ENCODE measurements at regions not wholly inside any gene's neighbourhood (a gene's known extent, or its start where the extent isn't known, plus 50 kb on each side); places are given as distances from the start of the nearest gene placed in this dataset.
"Not testable (repeated sequence)": the region's sequence is repeated elsewhere in the genome, so short reads cannot be mapped to it uniquely, and the experiment has no call there.

DNA sequence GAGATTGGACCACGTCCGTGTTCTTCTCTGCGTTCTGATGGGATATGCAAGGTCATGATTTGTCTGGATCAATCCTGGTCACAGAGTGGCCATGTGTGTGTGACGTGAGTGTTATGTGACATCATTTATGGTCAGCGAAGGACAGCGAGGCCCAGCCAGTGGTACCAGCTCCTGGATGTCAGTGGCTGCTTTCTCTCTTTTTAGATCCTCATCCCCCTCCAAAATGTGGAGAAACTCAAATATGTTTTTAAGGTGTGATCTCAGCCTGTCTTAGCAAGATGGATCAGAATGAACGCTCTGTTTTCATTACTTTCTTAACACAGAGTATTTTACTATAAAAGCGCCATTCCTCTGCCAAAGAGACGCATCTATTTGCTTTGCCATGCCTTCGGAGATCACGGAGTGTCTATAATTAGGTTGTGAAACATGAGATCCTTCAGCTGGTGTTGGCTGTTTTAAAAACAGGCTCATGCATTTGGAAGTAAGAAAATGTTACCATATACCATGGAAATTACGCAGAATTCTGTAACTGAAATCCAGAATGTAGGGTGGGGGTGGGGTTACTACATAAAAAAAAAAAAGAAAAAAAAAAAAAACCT lies 245.5 kb upstream of the TCERG1L start:
- Histone ChIP-seq H3K27me3 (no peaks in the 10 kb centered on the region), H3K9me3 (peaks cover 0 to 2% (median 0%) of the 10 kb centered on the region in 4 donors), H3K4me3 (no peak overlapping the region), H3K4me1 (no peaks in the 10 kb centered on the region), H3K27ac (no peak overlapping the region), H3K36me3 (no peaks in the 10 kb centered on the region)
- TF ChIP-seq, protein P1, sequence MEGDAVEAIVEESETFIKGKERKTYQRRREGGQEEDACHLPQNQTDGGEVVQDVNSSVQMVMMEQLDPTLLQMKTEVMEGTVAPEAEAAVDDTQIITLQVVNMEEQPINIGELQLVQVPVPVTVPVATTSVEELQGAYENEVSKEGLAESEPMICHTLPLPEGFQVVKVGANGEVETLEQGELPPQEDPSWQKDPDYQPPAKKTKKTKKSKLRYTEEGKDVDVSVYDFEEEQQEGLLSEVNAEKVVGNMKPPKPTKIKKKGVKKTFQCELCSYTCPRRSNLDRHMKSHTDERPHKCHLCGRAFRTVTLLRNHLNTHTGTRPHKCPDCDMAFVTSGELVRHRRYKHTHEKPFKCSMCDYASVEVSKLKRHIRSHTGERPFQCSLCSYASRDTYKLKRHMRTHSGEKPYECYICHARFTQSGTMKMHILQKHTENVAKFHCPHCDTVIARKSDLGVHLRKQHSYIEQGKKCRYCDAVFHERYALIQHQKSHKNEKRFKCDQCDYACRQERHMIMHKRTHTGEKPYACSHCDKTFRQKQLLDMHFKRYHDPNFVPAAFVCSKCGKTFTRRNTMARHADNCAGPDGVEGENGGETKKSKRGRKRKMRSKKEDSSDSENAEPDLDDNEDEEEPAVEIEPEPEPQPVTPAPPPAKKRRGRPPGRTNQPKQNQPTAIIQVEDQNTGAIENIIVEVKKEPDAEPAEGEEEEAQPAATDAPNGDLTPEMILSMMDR (IDR thresholded peaks at IDR 0.05), result no peak
- no peak for TF ChIP-seq EP300 (IDR thresholded peaks at IDR 0.05)
- TF ChIP-seq POLR2A (IDR thresholded peaks at IDR 0.05), result no peak
- DNase-seq (ENCODE audit: low spot score in 2 of 2), result no peak
- WGBS, 2 donors, result 69 to 76% methylated on average over 12 of the region's 12 CpGs

DNA sequence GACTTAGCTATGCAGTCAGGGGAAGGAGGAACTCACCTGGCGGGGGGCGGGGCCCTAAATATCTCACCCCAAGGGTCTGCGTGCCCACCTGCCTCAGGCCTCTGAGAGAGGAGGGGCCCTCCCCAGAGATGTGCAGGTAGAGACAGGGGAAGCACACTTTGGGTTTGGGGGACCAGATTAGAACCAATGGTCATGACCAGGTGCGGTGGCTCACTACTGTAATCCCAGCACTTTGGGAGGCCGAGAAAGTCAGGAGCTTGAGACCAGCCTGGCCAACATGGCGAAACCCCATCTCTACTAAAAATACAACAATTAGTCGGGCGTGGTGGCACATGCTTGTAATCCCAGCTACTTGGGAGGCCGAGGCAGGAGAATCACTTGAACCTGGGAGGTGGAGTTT lies 246.4 kb upstream of the TCERG1L start:
- DNase-seq (ENCODE audit: low spot score in 2 of 2); H3K4me3 ChIP-seq; H3K27ac ChIP-seq; H3K4me1 ChIP-seq; H3K36me3 ChIP-seq; H3K9me3 ChIP-seq; H3K27me3 ChIP-seq: not testable (repeated sequence)
- WGBS, 2 donors, result 82 to 93% methylated on average over 9 of the region's 9 CpGs

DNA sequence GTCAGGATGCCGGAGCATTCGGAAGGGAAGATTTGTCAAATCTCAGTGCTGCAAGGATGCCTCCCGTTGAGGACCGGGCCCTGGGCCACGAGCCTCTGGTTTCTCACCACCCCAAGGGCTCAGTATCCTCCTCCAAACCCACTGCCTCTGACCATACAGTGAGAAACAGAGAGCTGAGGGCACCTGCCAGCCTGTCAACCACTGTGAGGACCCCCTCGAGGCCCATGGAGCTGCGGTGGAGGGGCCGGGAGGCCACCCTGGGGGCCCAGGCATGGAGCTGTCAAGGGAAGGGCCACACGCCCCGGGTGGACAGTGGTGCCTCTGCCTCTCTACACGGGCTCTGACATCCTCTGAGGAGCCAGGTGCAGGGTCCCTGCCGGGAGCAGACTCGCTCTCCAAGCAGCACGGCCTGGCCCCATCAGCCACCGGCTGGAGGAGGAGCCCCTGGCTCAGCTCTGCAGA lies 248.0 kb upstream of the TCERG1L start:
- no peak for TF ChIP-seq EP300 (IDR thresholded peaks at IDR 0.05)
- no peak for TF ChIP-seq POLR2A (IDR thresholded peaks at IDR 0.05)
- TF ChIP-seq, protein P1 (IDR thresholded peaks at IDR 0.05), result no peak
- Histone ChIP-seq H3K9me3 (peaks cover 0 to 13% (median 0%) of the 10 kb centered on the region in 4 donors), H3K36me3 (no peaks in the 10 kb centered on the region), H3K4me1 (no peaks in the 10 kb centered on the region), H3K27me3 (no peaks in the 10 kb centered on the region), H3K4me3 (no peak overlapping the region), H3K27ac (no peak overlapping the region)
- DNase-seq (ENCODE audit: low spot score in 2 of 2), result no peak
- 82 to 85% methylated on average over 10 to 12 of the region's 15 CpGs for WGBS, 2 donors

- 57 to 62% methylated on average over 8 of the region's 8 CpGs for WGBS, 2 donors
- H3K4me3 ChIP-seq, result no peak overlapping the region
- no peak overlapping the region for H3K27ac ChIP-seq
- TF ChIP-seq EP300 (IDR thresholded peaks at IDR 0.05) (no peak), POLR2A (IDR thresholded peaks at IDR 0.05) (no peak)
- no peaks in the 10 kb centered on the region for H3K27me3 ChIP-seq
- peaks cover 0 to 19% (median 3%) of the 10 kb centered on the region in 4 donors for H3K9me3 ChIP-seq
- DNase-seq (ENCODE audit: low spot score in 2 of 2), result no peak
- H3K4me1 ChIP-seq, result no peaks in the 10 kb centered on the region
- no peaks in the 10 kb centered on the region for H3K36me3 ChIP-seq
Observed at GRCh38 chr10:131560166-131560565, 248.6 kb upstream of the TCERG1L start.

- 65% methylated on average over 11 to 15 of the region's 15 CpGs for WGBS, 2 donors
Observed at GRCh38 chr10:131560706-131561355, 249.3 kb upstream of the TCERG1L start.

DNA sequence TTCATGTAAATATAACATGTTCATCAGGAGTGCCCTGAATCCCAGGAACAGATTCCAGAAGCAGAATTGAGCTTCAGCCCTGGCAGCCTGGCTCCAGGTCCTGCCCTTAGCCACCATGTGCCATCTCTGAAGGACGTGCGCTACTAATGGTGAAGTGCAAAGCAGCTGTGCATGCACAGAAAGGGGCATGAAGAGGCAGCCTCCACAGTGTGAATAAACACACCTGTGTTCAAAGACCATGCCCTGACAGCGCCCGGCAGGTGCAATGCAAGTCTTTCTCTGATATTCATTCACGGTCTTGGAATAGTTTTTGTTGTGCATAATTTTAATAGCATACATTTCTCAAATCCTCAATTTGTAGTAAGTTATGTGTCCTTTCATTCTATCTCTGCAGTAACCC lies 250.4 kb upstream of the TCERG1L start:
- Histone ChIP-seq H3K36me3 (no peaks in the 10 kb centered on the region), H3K4me1 (no peaks in the 10 kb centered on the region), H3K9me3 (peaks cover 0 to 33% (median 3%) of the 10 kb centered on the region in 4 donors), H3K27me3 (no peaks in the 10 kb centered on the region), H3K4me3 (no peak overlapping the region), H3K27ac (no peak overlapping the region)
- no peak for TF ChIP-seq POLR2A (IDR thresholded peaks at IDR 0.05)
- TF ChIP-seq, protein P1 (IDR thresholded peaks at IDR 0.05), result no peak
- no peak for TF ChIP-seq EP300 (IDR thresholded peaks at IDR 0.05)
- WGBS, 2 donors, result 88 to 91% methylated on average over 5 of the region's 5 CpGs
- no peak for DNase-seq (ENCODE audit: low spot score in 2 of 2)

More at GRCh38 chr10:131560706-131561355, 249.3 kb upstream of the TCERG1L start:
- Histone ChIP-seq H3K4me3 (no peak overlapping the region), H3K36me3 (no peaks in the 10 kb centered on the region), H3K9me3 (peaks cover 0 to 24% (median 3%) of the 10 kb centered on the region in 4 donors), H3K27ac (no peak overlapping the region), H3K4me1 (no peaks in the 10 kb centered on the region), H3K27me3 (no peaks in the 10 kb centered on the region)
- DNase-seq (ENCODE audit: low spot score in 2 of 2), result no peak
- TF ChIP-seq, protein P1 (IDR thresholded peaks at IDR 0.05), result no peak
- TF ChIP-seq POLR2A (IDR thresholded peaks at IDR 0.05), result no peak
- no peak for TF ChIP-seq EP300 (IDR thresholded peaks at IDR 0.05)
